ENCODE measurements at regions not wholly inside any gene's neighbourhood (a gene's known extent, or its start where the extent isn't known, plus 50 kb on each side); places are given as distances from the start of the nearest gene placed in this dataset.

DNA sequence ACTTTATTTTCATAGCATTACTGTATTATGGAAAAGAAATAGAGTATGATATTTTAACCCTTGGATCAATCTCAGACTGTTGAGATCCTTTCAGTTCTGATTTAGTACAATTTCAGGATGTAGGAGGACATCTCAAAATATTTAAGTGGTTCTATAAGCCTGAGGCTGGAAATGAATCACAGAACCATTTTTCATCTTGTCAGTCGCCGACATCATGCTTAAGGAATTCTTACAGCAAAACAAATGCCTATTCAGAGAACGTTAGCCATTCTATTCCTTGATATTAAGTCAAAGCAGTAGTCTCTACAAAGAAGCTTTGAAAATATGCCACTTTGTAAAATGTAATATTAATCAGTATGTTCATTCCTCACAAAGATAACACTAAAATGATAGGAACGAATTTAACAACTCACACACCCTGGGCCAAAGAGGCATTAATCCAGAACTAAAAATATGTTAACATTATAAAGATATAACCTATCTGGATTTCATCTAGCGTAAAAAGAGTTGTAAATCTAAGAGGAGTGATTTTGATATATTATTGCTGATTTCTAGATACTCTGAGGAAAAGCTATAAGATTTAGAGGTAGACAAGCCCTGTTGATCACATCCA, 152.0 kb downstream of the GASK1B start:
- peak; percentile 80 for DNase-seq (ENCODE audit: low read depth)
- TF ChIP-seq, protein P1, sequence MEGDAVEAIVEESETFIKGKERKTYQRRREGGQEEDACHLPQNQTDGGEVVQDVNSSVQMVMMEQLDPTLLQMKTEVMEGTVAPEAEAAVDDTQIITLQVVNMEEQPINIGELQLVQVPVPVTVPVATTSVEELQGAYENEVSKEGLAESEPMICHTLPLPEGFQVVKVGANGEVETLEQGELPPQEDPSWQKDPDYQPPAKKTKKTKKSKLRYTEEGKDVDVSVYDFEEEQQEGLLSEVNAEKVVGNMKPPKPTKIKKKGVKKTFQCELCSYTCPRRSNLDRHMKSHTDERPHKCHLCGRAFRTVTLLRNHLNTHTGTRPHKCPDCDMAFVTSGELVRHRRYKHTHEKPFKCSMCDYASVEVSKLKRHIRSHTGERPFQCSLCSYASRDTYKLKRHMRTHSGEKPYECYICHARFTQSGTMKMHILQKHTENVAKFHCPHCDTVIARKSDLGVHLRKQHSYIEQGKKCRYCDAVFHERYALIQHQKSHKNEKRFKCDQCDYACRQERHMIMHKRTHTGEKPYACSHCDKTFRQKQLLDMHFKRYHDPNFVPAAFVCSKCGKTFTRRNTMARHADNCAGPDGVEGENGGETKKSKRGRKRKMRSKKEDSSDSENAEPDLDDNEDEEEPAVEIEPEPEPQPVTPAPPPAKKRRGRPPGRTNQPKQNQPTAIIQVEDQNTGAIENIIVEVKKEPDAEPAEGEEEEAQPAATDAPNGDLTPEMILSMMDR (conservative IDR thresholded peaks at IDR 0.05; ENCODE audit: low read length) = no peak
- no peak overlapping the region for H3K4me3 ChIP-seq (ENCODE audit: low read length)

DNA sequence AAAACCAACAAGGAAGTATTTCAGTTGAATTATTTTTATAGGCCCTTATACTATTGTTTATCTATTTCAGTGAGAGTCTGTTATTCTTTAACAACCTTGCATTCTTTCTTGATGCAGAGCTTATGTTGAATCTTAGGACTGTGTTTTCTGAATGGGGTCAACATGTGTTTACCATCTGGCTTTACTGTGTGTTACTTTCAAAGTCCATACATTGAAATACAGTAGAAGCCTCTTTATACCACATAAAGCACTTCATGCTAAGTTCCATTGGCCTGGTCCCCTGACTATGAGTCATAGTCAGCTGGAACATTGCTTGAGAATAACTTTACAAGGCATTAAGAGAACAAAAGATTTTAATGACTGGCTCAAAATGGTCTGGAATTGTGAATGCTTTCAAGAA, 152.6 kb downstream of the GASK1B start:
- TF ChIP-seq, protein P1 (conservative IDR thresholded peaks at IDR 0.05; ENCODE audit: low read length) = no peak
- H3K4me3 ChIP-seq (ENCODE audit: low read length) = no peak overlapping the region
- peak; percentile 88 for DNase-seq (ENCODE audit: low read depth)

DNA sequence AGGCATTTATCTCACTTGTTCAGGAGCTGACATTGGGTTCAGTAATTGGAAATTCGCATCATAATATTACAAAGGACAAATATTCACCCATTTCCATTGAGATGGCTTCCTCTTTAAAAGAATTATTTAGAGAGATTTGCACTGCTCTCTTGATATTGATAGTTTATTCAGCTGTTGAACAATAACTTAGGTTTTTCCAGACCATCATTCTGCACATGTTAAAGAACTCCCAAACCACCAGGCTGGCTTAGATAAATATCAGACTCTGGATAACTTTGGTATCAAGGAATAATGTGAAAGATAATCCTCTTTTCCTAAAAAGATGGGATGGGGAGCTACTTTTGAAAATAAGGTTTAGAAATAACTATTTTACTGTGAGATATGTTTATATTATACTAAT, 154.0 kb downstream of the GASK1B start:
- TF ChIP-seq, protein P1 (conservative IDR thresholded peaks at IDR 0.05; ENCODE audit: low read length) = no peak
- no peak overlapping the region for H3K4me3 ChIP-seq (ENCODE audit: low read length)
- DNase-seq (ENCODE audit: low read depth) = no peak

DNA sequence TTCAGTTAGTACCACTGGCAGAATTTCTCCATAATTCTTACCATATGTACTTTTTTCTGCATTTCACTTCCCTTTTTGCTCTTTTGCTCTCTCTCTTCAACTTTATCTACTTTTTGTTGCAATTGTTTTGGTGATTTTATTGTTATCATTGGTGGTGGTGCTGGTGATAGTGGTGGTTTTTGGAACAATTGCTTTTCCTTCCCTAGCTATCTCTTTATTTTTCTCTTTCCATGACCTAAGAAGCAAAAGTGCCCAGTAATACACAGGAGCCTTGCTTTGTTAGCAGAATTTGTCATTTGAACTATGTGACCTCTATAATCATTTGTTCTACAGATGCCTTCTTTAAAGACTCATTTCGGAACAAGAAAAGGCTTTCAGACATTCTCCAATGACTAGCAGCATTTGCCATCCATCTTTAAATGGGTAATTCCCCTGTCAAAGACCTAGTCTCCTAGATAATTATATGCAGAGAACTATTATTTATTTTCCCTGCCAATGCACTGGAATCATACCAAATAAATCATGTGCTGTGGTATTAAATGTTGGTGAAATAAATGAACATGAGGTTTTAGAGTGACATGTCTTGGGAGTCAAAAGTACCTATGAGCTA, 154.5 kb downstream of the GASK1B start:
- no peak overlapping the region for H3K4me3 ChIP-seq (ENCODE audit: low read length)
- TF ChIP-seq, protein P1 (conservative IDR thresholded peaks at IDR 0.05; ENCODE audit: low read length) = no peak
- no peak for DNase-seq (ENCODE audit: low read depth)

DNA sequence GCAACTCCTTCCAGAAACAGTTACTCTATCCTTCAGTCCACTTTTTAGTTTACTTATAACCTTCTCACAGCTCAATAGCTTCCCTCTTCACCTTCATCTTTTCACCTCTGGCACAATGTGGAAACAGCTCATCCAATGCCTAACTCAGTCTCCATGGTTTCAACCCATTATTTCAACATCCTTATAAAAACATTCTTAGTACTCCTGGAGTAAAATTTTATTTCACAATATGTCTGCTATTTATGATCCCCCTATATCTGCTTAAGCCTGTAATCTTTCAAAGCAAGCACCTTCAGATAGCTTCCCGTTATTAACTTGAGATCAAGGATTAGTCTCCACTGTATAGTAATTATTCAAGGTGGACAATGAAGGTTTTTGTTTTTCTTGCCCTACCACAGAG, 156.3 kb downstream of the GASK1B start:
- TF ChIP-seq, protein P1 (conservative IDR thresholded peaks at IDR 0.05; ENCODE audit: low read length) = no peak
- DNase-seq (ENCODE audit: low read depth) = peak; percentile 58
- H3K4me3 ChIP-seq (ENCODE audit: low read length) = no peak overlapping the region

DNA sequence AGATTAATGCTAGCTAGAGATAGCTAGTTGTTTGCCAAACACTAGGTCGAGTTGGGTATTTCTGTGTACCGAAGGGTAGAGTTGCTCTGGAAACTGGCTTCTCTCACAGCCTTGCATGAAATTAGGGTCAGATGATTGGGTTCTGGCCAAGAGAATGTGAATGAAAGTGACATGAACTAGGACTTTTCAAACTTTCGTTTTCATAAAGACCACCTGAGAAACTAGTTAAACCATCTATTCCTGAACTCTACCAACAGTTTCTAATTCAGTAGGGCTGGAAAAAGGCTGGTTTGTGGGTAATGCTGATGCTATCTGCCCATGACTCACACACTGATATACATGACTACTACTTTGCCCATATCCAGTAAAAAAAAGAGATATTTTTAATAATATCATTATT, 157.6 kb downstream of the GASK1B start:
- peak; percentile 33 for DNase-seq (ENCODE audit: low read depth)
- TF ChIP-seq, protein P1 (conservative IDR thresholded peaks at IDR 0.05; ENCODE audit: low read length) = no peak
- H3K4me3 ChIP-seq (ENCODE audit: low read length) = no peak overlapping the region

DNA sequence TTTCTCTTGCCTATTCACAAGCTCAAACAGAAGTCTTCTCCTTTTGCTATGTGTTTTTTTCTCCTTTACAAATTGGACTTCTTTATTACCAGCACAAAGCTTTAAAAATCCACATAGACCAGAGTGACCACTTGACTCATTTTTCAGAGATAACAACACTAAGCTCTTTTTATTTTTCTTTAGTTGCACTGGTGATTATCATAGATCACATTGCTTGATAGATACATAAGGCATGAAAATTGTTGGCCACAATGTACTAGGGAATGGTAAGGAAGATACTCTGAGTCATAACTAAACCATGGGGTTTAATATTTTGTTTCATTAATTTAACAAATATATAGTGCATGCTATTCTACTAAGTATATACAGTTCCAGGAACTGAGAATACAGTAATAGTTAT, 159.0 kb downstream of the GASK1B start:
- DNase-seq (ENCODE audit: low read depth) = peak; percentile 9
- H3K4me3 ChIP-seq (ENCODE audit: low read length) = no peak overlapping the region
- TF ChIP-seq, protein P1 (conservative IDR thresholded peaks at IDR 0.05; ENCODE audit: low read length) = no peak

Measured in AG10803 (cell line).